ENCODE measurements at regions not wholly inside any gene's neighbourhood (a gene's known extent, or its start where the extent isn't known, plus 50 kb on each side); places are given as distances from the start of the nearest gene placed in this dataset.

DNA sequence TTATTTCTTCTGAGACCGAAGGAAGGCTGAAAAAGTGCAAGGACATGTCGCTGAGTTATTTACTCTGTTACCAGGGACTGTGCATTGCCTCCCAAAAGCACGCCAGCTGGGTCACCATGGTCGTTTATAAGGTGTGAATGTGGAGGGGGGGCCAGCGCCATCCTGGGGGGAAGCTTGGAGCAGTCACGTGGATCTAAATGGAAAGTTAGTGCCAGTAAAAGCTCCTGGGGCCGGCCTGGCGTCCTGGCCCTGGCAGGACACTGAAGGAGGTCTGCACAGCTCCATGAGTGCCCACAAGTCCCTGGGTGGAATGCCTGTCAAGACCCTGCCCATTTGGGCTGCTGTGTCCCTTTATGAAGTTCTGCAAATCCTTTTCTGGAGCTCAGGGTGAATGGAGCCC, 82.6 kb downstream of the C16orf95 start:
- no peak for DNase-seq (ENCODE audit: low spot score)
- no peak for TF ChIP-seq CTCF (IDR thresholded peaks at IDR 0.05)
- Mint-ChIP-seq H3K27me3 (ENCODE audit: low read depth) (no peaks in the 10 kb centered on the region), H3K4me1 (ENCODE audit: low read depth) (peaks cover 27% of the 10 kb centered on the region), H3K4me3 (ENCODE audit: unreplicated experiment) (no peak overlapping the region), H3K27ac (ENCODE audit: unreplicated experiment) (no peak overlapping the region), H3K36me3 (ENCODE audit: low read depth) (peaks cover 5% of the 10 kb centered on the region), H3K9me3 (ENCODE audit: low read depth) (peaks cover 10% of the 10 kb centered on the region)

- Mint-ChIP-seq H3K27me3 (ENCODE audit: low read depth) (no peaks in the 10 kb centered on the region), H3K4me1 (ENCODE audit: low read depth) (peaks cover 20% of the 10 kb centered on the region), H3K9me3 (ENCODE audit: low read depth) (peaks cover 6% of the 10 kb centered on the region), H3K36me3 (ENCODE audit: low read depth) (peaks cover 7% of the 10 kb centered on the region), H3K27ac (ENCODE audit: unreplicated experiment) (no peak overlapping the region), H3K4me3 (ENCODE audit: unreplicated experiment) (no peak overlapping the region)
- TF ChIP-seq CTCF (IDR thresholded peaks at IDR 0.05): no peak
- DNase-seq (ENCODE audit: low spot score): no peak
These were observed 81.2 kb downstream of the C16orf95 start for GRCh38 chr16:87235810-87236515.

- Mint-ChIP-seq H3K27me3 (ENCODE audit: low read depth) (no peaks in the 10 kb centered on the region), H3K4me3 (ENCODE audit: unreplicated experiment) (no peak overlapping the region), H3K27ac (ENCODE audit: unreplicated experiment) (no peak overlapping the region), H3K9me3 (ENCODE audit: low read depth) (peaks cover 2% of the 10 kb centered on the region), H3K36me3 (ENCODE audit: low read depth) (peaks cover 4% of the 10 kb centered on the region), H3K4me1 (ENCODE audit: low read depth) (peaks cover 17% of the 10 kb centered on the region)
- DNase-seq (ENCODE audit: low spot score): no peak
- TF ChIP-seq CTCF (IDR thresholded peaks at IDR 0.05): no peak
These were observed 80.6 kb downstream of the C16orf95 start for GRCh38 chr16:87236516-87237115.

GRCh38 chr16:87238361-87238715, 78.9 kb downstream of the C16orf95 start:
- Mint-ChIP-seq H3K36me3 (ENCODE audit: low read depth) (peaks cover 3% of the 10 kb centered on the region), H3K9me3 (ENCODE audit: low read depth) (no peaks in the 10 kb centered on the region), H3K4me1 (ENCODE audit: low read depth) (peaks cover 10% of the 10 kb centered on the region), H3K4me3 (ENCODE audit: unreplicated experiment) (no peak overlapping the region), H3K27ac (ENCODE audit: unreplicated experiment) (no peak overlapping the region), H3K27me3 (ENCODE audit: low read depth) (no peaks in the 10 kb centered on the region)
- no peak for DNase-seq (ENCODE audit: low spot score)
- TF ChIP-seq CTCF (IDR thresholded peaks at IDR 0.05): no peak

DNA sequence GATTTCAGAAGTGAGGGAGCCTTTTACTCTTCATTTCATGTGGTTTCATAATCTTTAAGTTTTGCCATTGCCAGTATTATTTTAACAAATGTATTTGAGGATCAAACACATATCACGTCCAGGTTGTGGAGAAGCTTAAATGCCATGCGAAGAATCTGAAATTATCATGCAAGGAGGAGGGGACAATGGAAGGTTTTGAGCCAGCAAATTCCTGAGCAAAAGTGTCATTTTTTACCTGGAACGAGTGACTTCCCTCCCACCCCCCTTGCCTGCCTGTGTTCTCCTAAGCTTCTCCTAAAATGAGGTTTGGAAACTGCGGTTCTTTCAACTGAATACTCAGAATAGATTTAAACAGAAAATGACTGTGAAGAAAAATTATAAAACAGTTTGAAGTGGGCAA, 77.6 kb downstream of the C16orf95 start:
- Mint-ChIP-seq H3K27me3 (ENCODE audit: low read depth) (no peaks in the 10 kb centered on the region), H3K36me3 (ENCODE audit: low read depth) (peaks cover 3% of the 10 kb centered on the region), H3K9me3 (ENCODE audit: low read depth) (no peaks in the 10 kb centered on the region), H3K4me1 (ENCODE audit: low read depth) (peaks cover 7% of the 10 kb centered on the region), H3K4me3 (ENCODE audit: unreplicated experiment) (no peak overlapping the region), H3K27ac (ENCODE audit: unreplicated experiment) (no peak overlapping the region)
- DNase-seq (ENCODE audit: low spot score): no peak
- TF ChIP-seq CTCF (IDR thresholded peaks at IDR 0.05): no peak
